ENCODE measurements at regions not wholly inside any gene's neighbourhood (a gene's known extent, or its start where the extent isn't known, plus 50 kb on each side); places are given as distances from the start of the nearest gene placed in this dataset.

DNA sequence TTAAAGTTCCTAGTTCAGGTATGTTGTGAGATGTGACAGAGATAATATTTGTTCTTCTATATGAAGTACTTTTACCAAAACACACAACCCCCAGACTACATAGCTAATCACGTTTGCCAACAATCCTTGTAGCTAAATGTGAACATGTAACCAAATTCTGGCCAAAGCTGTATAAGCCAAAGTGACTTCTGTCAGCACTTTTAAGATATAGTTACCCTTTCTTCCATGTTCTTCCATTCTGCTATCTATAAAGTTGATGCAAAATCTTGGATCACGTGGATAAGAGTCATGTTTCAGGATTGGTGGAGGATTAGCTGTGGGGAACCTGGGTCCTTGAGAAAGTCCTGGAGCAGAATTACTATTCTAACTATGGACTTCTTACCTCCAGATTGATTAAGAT lies 1366.6 kb downstream of the FSCB start:
- H3K4me1 ChIP-seq (ENCODE audit: control insufficient read depth, insufficient read depth, low read length): no peaks in the 10 kb centered on the region
- no peak for ATAC-seq
- TF ChIP-seq TCF7L2 (IDR thresholded peaks at IDR 0.05; ENCODE audit: low read depth, low read length): no peak
- TF ChIP-seq, protein P1, sequence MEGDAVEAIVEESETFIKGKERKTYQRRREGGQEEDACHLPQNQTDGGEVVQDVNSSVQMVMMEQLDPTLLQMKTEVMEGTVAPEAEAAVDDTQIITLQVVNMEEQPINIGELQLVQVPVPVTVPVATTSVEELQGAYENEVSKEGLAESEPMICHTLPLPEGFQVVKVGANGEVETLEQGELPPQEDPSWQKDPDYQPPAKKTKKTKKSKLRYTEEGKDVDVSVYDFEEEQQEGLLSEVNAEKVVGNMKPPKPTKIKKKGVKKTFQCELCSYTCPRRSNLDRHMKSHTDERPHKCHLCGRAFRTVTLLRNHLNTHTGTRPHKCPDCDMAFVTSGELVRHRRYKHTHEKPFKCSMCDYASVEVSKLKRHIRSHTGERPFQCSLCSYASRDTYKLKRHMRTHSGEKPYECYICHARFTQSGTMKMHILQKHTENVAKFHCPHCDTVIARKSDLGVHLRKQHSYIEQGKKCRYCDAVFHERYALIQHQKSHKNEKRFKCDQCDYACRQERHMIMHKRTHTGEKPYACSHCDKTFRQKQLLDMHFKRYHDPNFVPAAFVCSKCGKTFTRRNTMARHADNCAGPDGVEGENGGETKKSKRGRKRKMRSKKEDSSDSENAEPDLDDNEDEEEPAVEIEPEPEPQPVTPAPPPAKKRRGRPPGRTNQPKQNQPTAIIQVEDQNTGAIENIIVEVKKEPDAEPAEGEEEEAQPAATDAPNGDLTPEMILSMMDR (IDR thresholded peaks at IDR 0.05): no peak
- no peak for TF ChIP-seq POLR2AphosphoS5 (IDR thresholded peaks at IDR 0.05; ENCODE audit: low read depth, low read length)
- TF ChIP-seq SIN3A (IDR thresholded peaks at IDR 0.05; ENCODE audit: borderline replicate concordance, insufficient read depth, low read depth, low read length): no peak
- TF ChIP-seq, protein P2, sequence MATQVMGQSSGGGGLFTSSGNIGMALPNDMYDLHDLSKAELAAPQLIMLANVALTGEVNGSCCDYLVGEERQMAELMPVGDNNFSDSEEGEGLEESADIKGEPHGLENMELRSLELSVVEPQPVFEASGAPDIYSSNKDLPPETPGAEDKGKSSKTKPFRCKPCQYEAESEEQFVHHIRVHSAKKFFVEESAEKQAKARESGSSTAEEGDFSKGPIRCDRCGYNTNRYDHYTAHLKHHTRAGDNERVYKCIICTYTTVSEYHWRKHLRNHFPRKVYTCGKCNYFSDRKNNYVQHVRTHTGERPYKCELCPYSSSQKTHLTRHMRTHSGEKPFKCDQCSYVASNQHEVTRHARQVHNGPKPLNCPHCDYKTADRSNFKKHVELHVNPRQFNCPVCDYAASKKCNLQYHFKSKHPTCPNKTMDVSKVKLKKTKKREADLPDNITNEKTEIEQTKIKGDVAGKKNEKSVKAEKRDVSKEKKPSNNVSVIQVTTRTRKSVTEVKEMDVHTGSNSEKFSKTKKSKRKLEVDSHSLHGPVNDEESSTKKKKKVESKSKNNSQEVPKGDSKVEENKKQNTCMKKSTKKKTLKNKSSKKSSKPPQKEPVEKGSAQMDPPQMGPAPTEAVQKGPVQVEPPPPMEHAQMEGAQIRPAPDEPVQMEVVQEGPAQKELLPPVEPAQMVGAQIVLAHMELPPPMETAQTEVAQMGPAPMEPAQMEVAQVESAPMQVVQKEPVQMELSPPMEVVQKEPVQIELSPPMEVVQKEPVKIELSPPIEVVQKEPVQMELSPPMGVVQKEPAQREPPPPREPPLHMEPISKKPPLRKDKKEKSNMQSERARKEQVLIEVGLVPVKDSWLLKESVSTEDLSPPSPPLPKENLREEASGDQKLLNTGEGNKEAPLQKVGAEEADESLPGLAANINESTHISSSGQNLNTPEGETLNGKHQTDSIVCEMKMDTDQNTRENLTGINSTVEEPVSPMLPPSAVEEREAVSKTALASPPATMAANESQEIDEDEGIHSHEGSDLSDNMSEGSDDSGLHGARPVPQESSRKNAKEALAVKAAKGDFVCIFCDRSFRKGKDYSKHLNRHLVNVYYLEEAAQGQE (IDR thresholded peaks at IDR 0.05; ENCODE audit: insufficient read depth in 1 of 2, low read depth in 2 of 2, low read length in 1 of 2): no peak
- no peak for DNase-seq (ENCODE audit: low read depth, low spot score)
- no peaks in the 10 kb centered on the region for H3K27me3 ChIP-seq (ENCODE audit: control insufficient read depth, insufficient read depth, low read length)
- H3K9me3 ChIP-seq (ENCODE audit: control insufficient read depth, insufficient read depth, low read depth, low read length): no peaks in the 10 kb centered on the region
- no TSS peak for BruUV-seq (replicated peaks)
- no peak overlapping the region for H3K4me3 ChIP-seq (ENCODE audit: low read depth in 2 of 2, low read length in 2 of 2)
- POLR2A ChIA-PET: no interaction called here
- CTCF ChIA-PET: no interaction called here
- H3K27ac ChIP-seq (ENCODE audit: low read length): no peak overlapping the region
- intact Hi-C loops (cut with micrococcal nuclease; ENCODE audit: unreplicated experiment): no loop called here
- in situ Hi-C loops (cut with HindIII; ENCODE audit: low pct_unique_long_range_greater_than_20kb, low sequenced_read_pairs): no loop called here
- H3K36me3 ChIP-seq (ENCODE audit: control insufficient read depth, insufficient read depth, low read length): no peaks in the 10 kb centered on the region

- H3K9me3 ChIP-seq (ENCODE audit: control insufficient read depth, insufficient read depth, low read depth, low read length): no peaks in the 10 kb centered on the region
- no peak for ATAC-seq
- in situ Hi-C loops (cut with HindIII; ENCODE audit: low pct_unique_long_range_greater_than_20kb, low sequenced_read_pairs): no loop called here
- intact Hi-C loops (cut with micrococcal nuclease; ENCODE audit: unreplicated experiment): no loop called here
- no peak overlapping the region for H3K27ac ChIP-seq (ENCODE audit: low read length)
- no peaks in the 10 kb centered on the region for H3K36me3 ChIP-seq (ENCODE audit: control insufficient read depth, insufficient read depth, low read length)
- H3K4me1 ChIP-seq (ENCODE audit: control insufficient read depth, insufficient read depth, low read length): no peaks in the 10 kb centered on the region
- POLR2A ChIA-PET: no interaction called here
- no peak for TF ChIP-seq TCF7L2 (IDR thresholded peaks at IDR 0.05; ENCODE audit: low read depth, low read length)
- TF ChIP-seq POLR2AphosphoS5 (IDR thresholded peaks at IDR 0.05; ENCODE audit: low read depth, low read length): no peak
- TF ChIP-seq, protein P2 (IDR thresholded peaks at IDR 0.05; ENCODE audit: insufficient read depth in 1 of 2, low read depth in 2 of 2, low read length in 1 of 2): no peak
- TF ChIP-seq, protein P1 (IDR thresholded peaks at IDR 0.05): no peak
- no peak for TF ChIP-seq SIN3A (IDR thresholded peaks at IDR 0.05; ENCODE audit: borderline replicate concordance, insufficient read depth, low read depth, low read length)
- H3K27me3 ChIP-seq (ENCODE audit: control insufficient read depth, insufficient read depth, low read length): no peaks in the 10 kb centered on the region
- no peak for DNase-seq (ENCODE audit: low read depth, low spot score)
- no TSS peak for BruUV-seq (replicated peaks)
- CTCF ChIA-PET: no interaction called here
- H3K4me3 ChIP-seq (ENCODE audit: low read depth in 2 of 2, low read length in 2 of 2): no peak overlapping the region
Observed at GRCh38 chr14:43135877-43136411, 1371.1 kb downstream of the FSCB start.

All from Panc1 (cell line).